Calu3 (cell line): ENCODE measurements at regions not wholly inside any gene's neighbourhood (a gene's known extent, or its start where the extent isn't known, plus 50 kb on each side); places are given as distances from the start of the nearest gene placed in this dataset.

Source experiments
- BruUV-seq: library from RNA; stranded (reverse); fragments of 400-500 nt; replicated peaks from 2 replicates; lab custom pipeline; 2021; lab: Mats Ljungman, UMichigan
- CTCF ChIA-PET: fragments of 300-600 bp; sonication (Branson Sonifier 250); formaldehyde crosslinking; loops from one replicate; lab custom pipeline; 2022; ENCODE audit warnings: antibody characterized with exemption; lab: Charles Lee
- DNase-seq: peaks from one replicate; pipeline ENCODE4 v3.0.0; 2022
- H3K27ac Mint-ChIP-seq: one replicate; pipeline ENCODE4 v1.8.0; 2022; ENCODE audit warnings: mixed read lengths; ENCODE audit not compliant: unreplicated experiment
- H3K27me3 Mint-ChIP-seq: one replicate; pipeline ENCODE4 v1.8.0; 2022; ENCODE audit warnings: mixed read lengths; ENCODE audit not compliant: unreplicated experiment
- H3K36me3 Mint-ChIP-seq: one replicate; pipeline ENCODE4 v1.8.0; 2022; ENCODE audit warnings: mild to moderate bottlenecking, moderate library complexity, mixed read lengths; ENCODE audit not compliant: insufficient read depth, unreplicated experiment
- H3K4me1 Mint-ChIP-seq: one replicate; pipeline ENCODE4 v1.8.0; 2022; ENCODE audit warnings: mild to moderate bottlenecking, low read depth, mixed read lengths; ENCODE audit not compliant: unreplicated experiment
- H3K4me3 Mint-ChIP-seq: one replicate; pipeline ENCODE4 v1.8.0; 2022; ENCODE audit warnings: mild to moderate bottlenecking, low read depth, moderate library complexity, mixed read lengths; ENCODE audit not compliant: unreplicated experiment
- H3K9me3 Mint-ChIP-seq: one replicate; pipeline ENCODE4 v1.8.0; 2022; ENCODE audit warnings: low read depth, mixed read lengths; ENCODE audit not compliant: unreplicated experiment
- intact Hi-C: fragments of 100-400 bp; cut with micrococcal nuclease; formaldehyde crosslinking; loops from one replicate; pipeline ENCODE4 v1.10.0; 2022; ENCODE audit not compliant: unreplicated experiment
- TF ChIP-seq, protein P1 (sequence below): fragments of 200-600 bp; IDR thresholded peaks from one replicate; pipeline ENCODE4 v1.8.0; 2022; ENCODE audit warnings: antibody characterized with exemption; ENCODE audit not compliant: unreplicated experiment

DNA sequence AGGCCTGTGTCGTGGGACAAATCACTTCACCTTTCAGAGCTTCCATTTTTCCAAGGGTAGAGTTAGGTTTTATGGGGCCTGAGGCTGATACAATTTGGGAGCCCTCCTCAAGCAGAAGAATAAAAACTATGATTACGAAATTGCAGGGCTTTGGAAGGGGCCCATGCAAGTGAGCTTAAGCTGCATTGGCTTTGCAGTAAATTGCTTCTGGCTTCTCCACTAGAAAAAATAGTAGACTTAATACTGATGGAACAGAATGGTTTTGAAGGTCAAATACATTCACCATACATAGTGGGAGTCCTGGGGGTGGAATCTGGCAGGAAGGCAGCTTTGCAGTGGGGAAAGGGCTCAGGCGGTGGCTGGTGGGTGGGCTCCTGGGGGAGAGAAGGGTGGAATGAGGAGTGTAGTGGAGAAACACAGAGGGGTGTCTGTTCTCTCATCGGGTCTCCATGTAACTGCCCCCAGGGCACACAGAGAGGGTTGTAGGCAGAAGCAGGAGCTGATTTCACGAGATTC lies 55.9 kb upstream of the RNF24 start:
- BruUV-seq = no TSS peak
- intact Hi-C loops = no loop called here
- TF ChIP-seq, protein P1, sequence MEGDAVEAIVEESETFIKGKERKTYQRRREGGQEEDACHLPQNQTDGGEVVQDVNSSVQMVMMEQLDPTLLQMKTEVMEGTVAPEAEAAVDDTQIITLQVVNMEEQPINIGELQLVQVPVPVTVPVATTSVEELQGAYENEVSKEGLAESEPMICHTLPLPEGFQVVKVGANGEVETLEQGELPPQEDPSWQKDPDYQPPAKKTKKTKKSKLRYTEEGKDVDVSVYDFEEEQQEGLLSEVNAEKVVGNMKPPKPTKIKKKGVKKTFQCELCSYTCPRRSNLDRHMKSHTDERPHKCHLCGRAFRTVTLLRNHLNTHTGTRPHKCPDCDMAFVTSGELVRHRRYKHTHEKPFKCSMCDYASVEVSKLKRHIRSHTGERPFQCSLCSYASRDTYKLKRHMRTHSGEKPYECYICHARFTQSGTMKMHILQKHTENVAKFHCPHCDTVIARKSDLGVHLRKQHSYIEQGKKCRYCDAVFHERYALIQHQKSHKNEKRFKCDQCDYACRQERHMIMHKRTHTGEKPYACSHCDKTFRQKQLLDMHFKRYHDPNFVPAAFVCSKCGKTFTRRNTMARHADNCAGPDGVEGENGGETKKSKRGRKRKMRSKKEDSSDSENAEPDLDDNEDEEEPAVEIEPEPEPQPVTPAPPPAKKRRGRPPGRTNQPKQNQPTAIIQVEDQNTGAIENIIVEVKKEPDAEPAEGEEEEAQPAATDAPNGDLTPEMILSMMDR = no peak
- Mint-ChIP-seq H3K27ac (no peak overlapping the region), H3K4me1 (peaks cover 17% of the 10 kb centered on the region), H3K36me3 (no peaks in the 10 kb centered on the region), H3K4me3 (no peak overlapping the region), H3K27me3 (peaks cover 37% of the 10 kb centered on the region), H3K9me3 (no peaks in the 10 kb centered on the region)
- no peak for DNase-seq
- CTCF ChIA-PET = interaction anchor here (1.4 kb wide), 1 partner anchor 14 kb away, joined by 7 read pairs; no protein-coding TSS in a partner anchor

DNA sequence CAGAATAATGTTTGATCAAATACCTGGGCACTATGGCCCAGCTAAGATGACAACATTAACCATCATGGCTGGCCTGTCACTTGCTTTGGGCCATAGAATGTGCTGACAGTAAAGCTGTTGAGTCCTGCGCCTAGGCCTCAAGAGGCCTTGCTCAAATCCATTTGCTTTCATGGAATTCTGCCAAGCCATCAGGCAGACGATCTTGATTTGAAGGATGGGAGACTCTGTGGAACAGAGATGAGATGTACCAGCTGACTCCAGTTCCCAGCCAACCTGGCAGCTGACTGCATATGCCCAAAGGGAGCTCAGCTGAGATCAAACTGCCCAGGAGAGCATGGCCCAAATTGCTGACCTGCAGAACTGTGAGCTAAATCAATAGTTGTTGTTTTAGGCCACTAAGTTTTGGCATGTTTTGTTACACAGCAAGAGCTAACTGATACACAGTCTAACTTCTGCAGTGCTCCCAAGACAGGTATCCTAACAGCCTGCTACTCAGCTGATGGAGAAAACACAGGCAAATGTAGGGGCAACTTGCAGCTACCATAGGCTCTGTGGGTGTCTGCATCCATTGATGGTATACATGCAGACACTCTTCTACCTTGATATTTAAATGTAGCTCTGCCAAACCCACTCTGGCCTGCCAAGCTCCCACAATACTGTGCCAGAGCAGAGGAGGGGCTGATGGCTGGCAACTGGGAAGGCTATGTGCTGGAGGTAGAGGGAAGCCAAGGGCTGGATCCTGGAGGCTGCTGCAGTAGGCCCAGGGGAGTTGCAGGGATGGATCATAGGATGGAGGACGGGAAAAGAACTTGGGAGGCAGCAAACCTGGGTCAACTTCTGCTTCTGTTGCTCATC lies 55.2 kb upstream of the RNF24 start:
- CTCF ChIA-PET = no interaction called here
- DNase-seq = no peak
- Mint-ChIP-seq H3K27ac (no peak overlapping the region), H3K4me3 (no peak overlapping the region), H3K4me1 (peaks cover 11% of the 10 kb centered on the region), H3K36me3 (no peaks in the 10 kb centered on the region), H3K27me3 (peaks cover 37% of the 10 kb centered on the region), H3K9me3 (no peaks in the 10 kb centered on the region)
- TF ChIP-seq, protein P1 = no peak
- intact Hi-C loops = no loop called here
- no TSS peak for BruUV-seq

DNA sequence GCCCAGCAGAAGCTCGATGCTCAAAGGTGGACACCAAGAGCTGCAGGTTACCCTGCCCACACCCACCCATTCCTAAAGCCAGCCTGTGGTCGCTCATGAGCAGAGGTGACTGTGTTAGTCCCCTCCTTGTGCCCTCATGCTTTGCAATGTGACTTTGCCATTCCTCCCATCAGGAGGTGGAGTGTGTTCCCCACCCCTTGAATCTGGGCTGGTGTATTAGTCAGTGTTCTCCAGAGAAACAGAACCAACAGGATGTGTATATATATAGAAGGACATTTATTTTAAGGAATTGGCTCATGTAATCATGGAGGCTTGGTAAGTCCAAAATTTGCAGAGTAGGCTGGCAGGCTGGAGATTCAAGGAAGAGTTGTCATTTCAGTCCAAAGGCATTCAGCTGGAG lies 54.4 kb upstream of the RNF24 start:
- peaks cover 37% of the 10 kb centered on the region for H3K27me3 Mint-ChIP-seq

DNA sequence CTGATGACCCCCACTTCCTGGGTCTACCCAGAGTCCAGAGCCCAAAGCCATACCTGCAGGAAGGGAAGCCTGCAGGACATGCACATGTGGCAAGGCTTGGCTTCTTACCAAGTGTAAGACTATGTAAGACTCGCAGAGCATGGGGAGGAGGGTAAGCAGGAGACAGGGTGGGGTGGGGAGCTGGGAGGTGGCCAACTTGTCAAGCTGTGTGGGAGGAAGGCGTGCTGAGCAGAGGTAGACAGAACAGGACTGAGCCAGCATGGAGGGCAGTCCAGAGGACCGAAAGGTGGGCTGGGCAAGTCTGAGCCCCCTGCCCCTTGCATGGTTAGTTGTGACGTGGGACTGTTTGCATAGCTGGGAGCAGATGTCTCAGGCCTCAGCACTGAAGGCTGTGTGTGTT lies 53.4 kb upstream of the RNF24 start:
- no peaks in the 10 kb centered on the region for H3K9me3 Mint-ChIP-seq
- H3K27ac Mint-ChIP-seq = no peak overlapping the region
- BruUV-seq = no TSS peak
- DNase-seq = peak; percentile 50
- no peak overlapping the region for H3K4me3 Mint-ChIP-seq
- TF ChIP-seq, protein P1 = no peak
- peaks cover 28% of the 10 kb centered on the region for H3K27me3 Mint-ChIP-seq
- CTCF ChIA-PET = interaction anchor here (0.6 to 1.0 kb wide), 2 partner anchors 16 to 586 kb away, joined by 3 to 5 read pairs; no protein-coding TSS in a partner anchor
- H3K4me1 Mint-ChIP-seq = peaks cover 16% of the 10 kb centered on the region
- intact Hi-C loops = no loop called here
- H3K36me3 Mint-ChIP-seq = no peaks in the 10 kb centered on the region

More for the DNA sequence above, 54.4 kb upstream of the RNF24 start:
- no peaks in the 10 kb centered on the region for H3K9me3 Mint-ChIP-seq
- no peak overlapping the region for H3K4me3 Mint-ChIP-seq
- peaks cover 9% of the 10 kb centered on the region for H3K4me1 Mint-ChIP-seq
- CTCF ChIA-PET = no interaction called here
- TF ChIP-seq, protein P1 = no peak
- H3K27ac Mint-ChIP-seq = no peak overlapping the region
- intact Hi-C loops = no loop called here
- DNase-seq = no peak
- no peaks in the 10 kb centered on the region for H3K36me3 Mint-ChIP-seq
- no TSS peak for BruUV-seq
